Keratinocyte (primary cell): ENCODE measurements at regions not wholly inside any gene's neighbourhood (a gene's known extent, or its start where the extent isn't known, plus 50 kb on each side); places are given as distances from the start of the nearest gene placed in this dataset.
A peak's percentile ranks its signal among the peaks of the same experiment; 100 is the strongest.

Source experiments
- DNase-seq: peaks from one replicate; pipeline ENCODE4 v3.0.0-alpha.2; 2011; ENCODE audit warnings: low read depth, missing footprints, low spot score
- FAIRE-seq: peaks from 2 replicates; lab custom pipeline; 2011; peaks lifted over from hg19 to GRCh38; lab: Jason Lieb, UNC
- H2AFZ ChIP-seq: 2 replicates; pipeline ENCODE4 v1.6.0; 2012; ENCODE audit warnings: low read length, control low read depth, inconsistent platforms; ENCODE audit not compliant: control insufficient read depth
- H3K27ac ChIP-seq: 2 replicates; pipeline ENCODE4 v1.5.1; 2011; ENCODE audit warnings: low read length; ENCODE audit not compliant: control insufficient read depth, insufficient read depth
- H3K27me3 ChIP-seq: 3 replicates; pipeline ENCODE4 v1.6.0; 2011; ENCODE audit warnings: low read length; ENCODE audit not compliant: control insufficient read depth, insufficient read depth; ENCODE audit errors: extremely low read depth
- H3K36me3 ChIP-seq, 2 experiments: 2 replicates in 1 of 2; 3 replicates in 1 of 2; pipeline ENCODE4 v1.5.1; 2011; ENCODE audit warnings: low read length in 2 of 2, mild to moderate bottlenecking in 1 of 2; ENCODE audit not compliant: control insufficient read depth in 2 of 2, insufficient read depth in 2 of 2; ENCODE audit errors: extremely low read depth in 1 of 2
- H3K4me1 ChIP-seq: 3 replicates; pipeline ENCODE4 v1.5.1; 2011; ENCODE audit warnings: low read length; ENCODE audit not compliant: control insufficient read depth, insufficient read depth; ENCODE audit errors: extremely low read depth
- H3K4me2 ChIP-seq: 3 replicates; pipeline ENCODE4 v1.6.0; 2011; ENCODE audit warnings: low read depth, low read length; ENCODE audit not compliant: control insufficient read depth, insufficient read depth; ENCODE audit errors: extremely low read depth
- H3K4me3 ChIP-seq, 3 experiments: fragments of 200-600 bp in 1 of 3; sonication (generic) in 1 of 3; 2 replicates in 2 of 3; 3 replicates in 1 of 3; pipeline ENCODE4 v1.5.1; 2011 to 2016; ENCODE audit warnings: low read length in 3 of 3, mild to moderate bottlenecking in 3 of 3, control low read depth in 2 of 3, inconsistent platforms in 1 of 3, low read depth in 1 of 3, mixed read lengths in 1 of 3, mixed run types in 1 of 3, moderate library complexity in 1 of 3; ENCODE audit not compliant: control insufficient read depth in 2 of 3, insufficient read depth in 2 of 3; ENCODE audit errors: extremely low read depth in 1 of 3
- H3K79me2 ChIP-seq: 2 replicates; pipeline ENCODE4 v1.6.0; 2012; ENCODE audit warnings: low read length; ENCODE audit not compliant: control insufficient read depth, insufficient read depth
- H3K9ac ChIP-seq: 3 replicates; pipeline ENCODE4 v1.6.0; 2011; ENCODE audit warnings: low read length; ENCODE audit not compliant: control insufficient read depth, insufficient read depth; ENCODE audit errors: extremely low read depth
- H3K9me1 ChIP-seq: 3 replicates; pipeline ENCODE4 v1.6.0; 2011; ENCODE audit warnings: low read length; ENCODE audit not compliant: control insufficient read depth, insufficient read depth; ENCODE audit errors: extremely low read depth
- H3K9me3 ChIP-seq: 2 replicates; pipeline ENCODE4 v1.5.1; 2012; ENCODE audit warnings: low read depth, low read length; ENCODE audit not compliant: control insufficient read depth
- H4K20me1 ChIP-seq: 3 replicates; pipeline ENCODE4 v1.6.0; 2011; ENCODE audit warnings: low read length; ENCODE audit not compliant: control insufficient read depth, insufficient read depth; ENCODE audit errors: extremely low read depth
- CTCF ChIP-seq, 3 experiments: IDR thresholded peaks in 1 of 3; conservative IDR thresholded peaks in 1 of 3; optimal IDR thresholded peaks in 1 of 3; 2 replicates in 2 of 3; 3 replicates in 1 of 3; pipeline versions ENCODE3 to v1.5.1; 2011; ENCODE audit warnings: low read length in 3 of 3, mild to moderate bottlenecking in 3 of 3, moderate library complexity in 2 of 3, control low read depth in 1 of 3, inconsistent platforms in 1 of 3; ENCODE audit not compliant: insufficient read depth in 2 of 3; ENCODE audit errors: extremely low read depth in 1 of 3
- EZH2 ChIP-seq: IDR thresholded peaks from one replicate; pipeline ENCODE4 v1.6.1; 2012; ENCODE audit warnings: inconsistent platforms, mild to moderate bottlenecking, low read length, moderate library complexity
- dilution Hi-C: fragments of 300-500 bp; cut with MboI; formaldehyde crosslinking; loops from one replicate; pipeline ENCODE4 v1.7.0; 2020; ENCODE audit warnings: low sequenced_read_pairs; ENCODE audit not compliant: extremely low pct_ligation_motif_present

DNA sequence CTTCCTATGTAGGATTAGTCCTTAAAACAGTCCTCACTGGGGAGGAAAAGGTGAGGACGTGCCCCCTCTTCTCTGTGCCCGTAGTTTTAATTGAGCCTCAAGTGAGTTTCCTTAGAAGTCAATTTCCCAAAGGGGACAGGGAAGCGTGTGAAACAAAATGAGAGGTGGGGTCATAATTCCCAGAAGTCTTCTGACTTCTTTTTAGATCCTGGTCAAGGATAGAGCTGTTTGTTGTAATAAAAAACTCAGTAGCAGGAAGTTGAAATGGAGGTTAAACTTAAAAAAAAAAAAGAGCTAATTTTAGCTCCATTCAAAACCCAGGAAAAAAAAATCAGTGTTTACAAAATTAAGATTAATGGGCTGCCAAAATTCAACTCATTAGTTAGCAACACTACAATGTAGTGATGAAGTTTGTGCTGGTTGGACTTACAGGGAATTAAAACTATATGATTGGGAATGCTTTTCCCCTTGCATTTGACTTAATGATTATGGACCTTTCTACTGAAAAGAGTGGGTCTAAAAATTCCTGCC is 158.3 kb upstream of the MEF2C start:
- dilution Hi-C loops, result no loop called here
- no peak for FAIRE-seq
- H3K27me3 ChIP-seq, result no peaks in the 10 kb centered on the region

DNA sequence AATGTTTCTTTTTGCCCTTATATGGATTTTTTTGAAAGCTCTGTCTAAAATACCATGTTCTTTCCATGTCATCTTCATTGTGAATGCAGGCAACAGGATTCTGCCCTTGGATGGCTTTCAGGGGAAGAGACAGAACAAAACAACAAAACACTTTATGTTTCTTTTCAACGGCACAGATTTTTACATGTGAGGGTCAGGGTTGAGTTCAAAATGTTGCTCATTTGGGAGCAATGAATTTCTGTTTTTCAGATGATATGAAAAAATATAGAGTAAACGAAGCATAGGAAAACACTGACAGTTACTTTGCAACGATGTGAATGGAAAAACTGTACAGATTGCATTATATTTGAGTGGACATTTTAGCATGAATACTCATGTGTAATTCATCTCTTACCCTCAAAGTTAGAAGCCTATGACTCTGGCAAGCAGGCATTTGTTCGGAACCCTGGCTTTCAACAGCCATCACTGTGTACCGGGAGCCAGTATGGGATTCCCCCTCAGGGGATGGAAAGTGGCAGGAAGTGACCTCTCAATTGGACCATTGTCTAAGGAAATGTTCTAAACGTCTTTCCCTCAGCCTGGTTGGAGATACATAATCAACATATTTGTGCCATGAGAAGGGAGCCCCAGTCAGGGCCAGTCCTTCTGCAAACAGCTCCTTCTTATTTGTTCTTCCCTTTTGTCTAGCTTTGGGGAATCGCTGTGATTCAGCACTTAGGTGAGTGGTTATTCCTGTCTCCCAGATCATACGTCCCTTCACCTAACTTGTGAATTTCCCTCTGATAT is 153.9 kb upstream of the MEF2C start:
- Histone ChIP-seq H3K27ac (peak overlapping the region; percentile 30), H4K20me1 (no peaks in the 10 kb centered on the region), H3K79me2 (no peaks in the 10 kb centered on the region), H3K4me1 (peaks cover 4% of the 10 kb centered on the region), H3K4me2 (no peak overlapping the region), H3K36me3 (no peaks in the 10 kb centered on the region), H3K4me3 (no peak overlapping the region), H3K9ac (no peak overlapping the region), H3K9me1 (no peaks in the 10 kb centered on the region), H3K9me3 (no peaks in the 10 kb centered on the region), H3K27me3 (no peaks in the 10 kb centered on the region), H2AFZ (no peak overlapping the region)
- FAIRE-seq, result peak; percentile 65
- no peak for DNase-seq
- no peak for TF ChIP-seq EZH2
- no peak for TF ChIP-seq CTCF (optimal IDR thresholded peaks at IDR 0.05 in 1 of 3, IDR thresholded peaks at IDR 0.05 in 1 of 3, conservative IDR thresholded peaks at IDR 0.05 in 1 of 3; ENCODE audit: extremely low read depth in 1 of 3, insufficient read depth in 2 of 3, low read length in 3 of 3)
- dilution Hi-C loops, result no loop called here

More for the DNA sequence above, 158.3 kb upstream of the MEF2C start:
- no peak overlapping the region for H3K4me2 ChIP-seq
- DNase-seq, result no peak
- TF ChIP-seq EZH2, result no peak
- TF ChIP-seq CTCF (optimal IDR thresholded peaks at IDR 0.05 in 1 of 3, IDR thresholded peaks at IDR 0.05 in 1 of 3, conservative IDR thresholded peaks at IDR 0.05 in 1 of 3; ENCODE audit: extremely low read depth in 1 of 3, insufficient read depth in 2 of 3, low read length in 3 of 3), result no peak
- H3K79me2 ChIP-seq, result no peaks in the 10 kb centered on the region
- H3K9me1 ChIP-seq, result no peaks in the 10 kb centered on the region
- peaks cover 4% of the 10 kb centered on the region for H3K4me1 ChIP-seq
- no peak overlapping the region for H2AFZ ChIP-seq
- H3K27ac ChIP-seq, result no peak overlapping the region
- no peaks in the 10 kb centered on the region for H3K9me3 ChIP-seq
- H4K20me1 ChIP-seq, result no peaks in the 10 kb centered on the region
- H3K9ac ChIP-seq, result no peak overlapping the region
- no peak overlapping the region for H3K4me3 ChIP-seq
- H3K36me3 ChIP-seq, result no peaks in the 10 kb centered on the region
